Fibroblast of lung (primary cell): ENCODE measurements at regions not wholly inside any gene's neighbourhood (a gene's known extent, or its start where the extent isn't known, plus 50 kb on each side); places are given as distances from the start of the nearest gene placed in this dataset.

Source experiments
- DNase-seq, 2 donors: peaks; one replicate each; pipeline versions ENCODE4 v3.0.0 to v3.0.0-alpha.2; 2010; ENCODE audit warnings: low read depth in 2 of 2
- H2AFZ ChIP-seq: 2 replicates; pipeline ENCODE4 v1.5.1; 2012; ENCODE audit warnings: low read length, control low read depth, inconsistent platforms
- H3K27ac ChIP-seq: 2 replicates; pipeline ENCODE4 v1.5.1; 2011; ENCODE audit warnings: low read length, control low read depth; ENCODE audit not compliant: insufficient read depth
- H3K27me3 ChIP-seq: 2 replicates; pipeline ENCODE4 v1.5.1; 2011; ENCODE audit warnings: mild to moderate bottlenecking, low read length; ENCODE audit not compliant: control insufficient read depth, insufficient read depth
- H3K36me3 ChIP-seq: 2 replicates; pipeline ENCODE4 v1.5.1; 2011; ENCODE audit warnings: low read length; ENCODE audit not compliant: control insufficient read depth, insufficient read depth
- H3K4me1 ChIP-seq: 2 replicates; pipeline ENCODE4 v1.5.1; 2011; ENCODE audit warnings: low read length; ENCODE audit not compliant: control insufficient read depth, insufficient read depth; ENCODE audit errors: extremely low read depth
- H3K4me2 ChIP-seq: 2 replicates; pipeline ENCODE4 v1.5.1; 2011; ENCODE audit warnings: low read length, control low read depth; ENCODE audit not compliant: insufficient read depth; ENCODE audit errors: extremely low read depth
- H3K4me3 ChIP-seq, 4 experiments: fragments of 200-600 bp in 1 of 4; sonication (generic) in 1 of 4; replicated peaks in 1 of 4; 2 replicates each; pipeline ENCODE4 v1.5.1; 2011 to 2016; ENCODE audit warnings: low read length in 4 of 4, low read depth in 3 of 4, mild to moderate bottlenecking in 3 of 4, control low read depth in 2 of 4, inconsistent platforms in 1 of 4, mixed read lengths in 1 of 4; ENCODE audit not compliant: insufficient read depth in 1 of 4; ENCODE audit errors: control extremely low read depth in 1 of 4
- H3K79me2 ChIP-seq: 2 replicates; pipeline ENCODE4 v1.5.1; 2012; ENCODE audit warnings: mild to moderate bottlenecking, low read length, inconsistent platforms; ENCODE audit not compliant: control insufficient read depth, insufficient read depth
- H3K9ac ChIP-seq: 2 replicates; pipeline ENCODE4 v1.5.1; 2011; ENCODE audit warnings: mild to moderate bottlenecking, low read length, control low read depth; ENCODE audit not compliant: insufficient read depth
- H3K9me3 ChIP-seq: 2 replicates; pipeline ENCODE4 v1.5.1; 2012; ENCODE audit warnings: low read depth, low read length; ENCODE audit not compliant: control insufficient read depth, insufficient read depth
- H4K20me1 ChIP-seq: 2 replicates; pipeline ENCODE4 v1.5.1; 2011; ENCODE audit warnings: low read length; ENCODE audit not compliant: control insufficient read depth, insufficient read depth; ENCODE audit errors: extremely low read depth
- CTCF ChIP-seq, 2 donors: IDR thresholded peaks in 1 of 2; conservative IDR thresholded peaks in 1 of 2; 1 replicate in 1 of 2; 2 replicates in 1 of 2; pipeline ENCODE4 v1.5.1; 2011 to 2012; ENCODE audit warnings: low read length in 2 of 2, control low read depth in 1 of 2, inconsistent platforms in 1 of 2, low read depth in 1 of 2, mild to moderate bottlenecking in 1 of 2
- EZH2 ChIP-seq: IDR thresholded peaks from 2 replicates; pipeline ENCODE4 v1.5.1; 2012; ENCODE audit warnings: low read length, control low read depth, mild to moderate bottlenecking; ENCODE audit errors: missing control alignments

- Histone ChIP-seq H3K9me3 (no peaks in the 10 kb centered on the region), H3K27me3 (no peaks in the 10 kb centered on the region), H3K4me3 (no peak overlapping the region), H3K79me2 (no peaks in the 10 kb centered on the region), H4K20me1 (no peaks in the 10 kb centered on the region), H3K4me1 (no peaks in the 10 kb centered on the region), H3K9ac (no peak overlapping the region), H3K27ac (no peak overlapping the region), H3K4me2 (no peak overlapping the region), H3K36me3 (no peaks in the 10 kb centered on the region), H2AFZ (no peak overlapping the region)
- DNase-seq = no peak
- no peak for TF ChIP-seq CTCF (conservative IDR thresholded peaks at IDR 0.05 in 1 of 2, IDR thresholded peaks at IDR 0.05 in 1 of 2; ENCODE audit: low read depth in 1 of 2, low read length in 2 of 2)
- TF ChIP-seq EZH2 = no peak
Observed at GRCh38 chr12:33825986-33826602, 196.2 kb upstream of the ALG10 start.

GRCh38 chr12:33828326-33828725, 194.0 kb upstream of the ALG10 start:
- H3K4me1 ChIP-seq = no peaks in the 10 kb centered on the region
- H2AFZ ChIP-seq = no peak overlapping the region
- no peaks in the 10 kb centered on the region for H3K27me3 ChIP-seq
- no peaks in the 10 kb centered on the region for H3K9me3 ChIP-seq
- H3K27ac ChIP-seq = no peak overlapping the region
- H3K4me2 ChIP-seq = no peak overlapping the region
- no peak for DNase-seq
- H4K20me1 ChIP-seq = no peaks in the 10 kb centered on the region
- H3K4me3 ChIP-seq = no peak overlapping the region
- no peak overlapping the region for H3K9ac ChIP-seq
- H3K79me2 ChIP-seq = no peaks in the 10 kb centered on the region
- TF ChIP-seq CTCF (conservative IDR thresholded peaks at IDR 0.05 in 1 of 2, IDR thresholded peaks at IDR 0.05 in 1 of 2; ENCODE audit: low read depth in 1 of 2, low read length in 2 of 2) (no peak), EZH2 (no peak)
- no peaks in the 10 kb centered on the region for H3K36me3 ChIP-seq

GRCh38 chr12:33830070-33830469, 192.2 kb upstream of the ALG10 start:
- DNase-seq = no peak
- no peak overlapping the region for H3K4me2 ChIP-seq
- no peak for TF ChIP-seq CTCF (conservative IDR thresholded peaks at IDR 0.05 in 1 of 2, IDR thresholded peaks at IDR 0.05 in 1 of 2; ENCODE audit: low read depth in 1 of 2, low read length in 2 of 2)
- TF ChIP-seq EZH2 = no peak

More at GRCh38 chr12:33830070-33830469, 192.2 kb upstream of the ALG10 start:
- H3K4me3 ChIP-seq = no peak overlapping the region
- H3K36me3 ChIP-seq = no peaks in the 10 kb centered on the region
- no peaks in the 10 kb centered on the region for H4K20me1 ChIP-seq
- no peak overlapping the region for H3K27ac ChIP-seq
- no peak overlapping the region for H3K9ac ChIP-seq
- no peak overlapping the region for H2AFZ ChIP-seq
- no peaks in the 10 kb centered on the region for H3K9me3 ChIP-seq
- no peaks in the 10 kb centered on the region for H3K27me3 ChIP-seq
- H3K79me2 ChIP-seq = no peaks in the 10 kb centered on the region
- no peaks in the 10 kb centered on the region for H3K4me1 ChIP-seq
